Calu3 (cell line): ENCODE measurements at regions not wholly inside any gene's neighbourhood (a gene's known extent, or its start where the extent isn't known, plus 50 kb on each side); places are given as distances from the start of the nearest gene placed in this dataset.

Source experiments
- BruUV-seq: library from RNA; stranded (reverse); fragments of 400-500 nt; replicated peaks from 2 replicates; lab custom pipeline; 2021; lab: Mats Ljungman, UMichigan
- CTCF ChIA-PET: fragments of 300-600 bp; sonication (Branson Sonifier 250); formaldehyde crosslinking; loops from one replicate; lab custom pipeline; 2022; ENCODE audit warnings: antibody characterized with exemption; lab: Charles Lee
- DNase-seq: peaks from one replicate; pipeline ENCODE4 v3.0.0; 2022
- H3K27ac Mint-ChIP-seq: one replicate; pipeline ENCODE4 v1.8.0; 2022; ENCODE audit warnings: mixed read lengths; ENCODE audit not compliant: unreplicated experiment
- H3K27me3 Mint-ChIP-seq: one replicate; pipeline ENCODE4 v1.8.0; 2022; ENCODE audit warnings: mixed read lengths; ENCODE audit not compliant: unreplicated experiment
- H3K36me3 Mint-ChIP-seq: one replicate; pipeline ENCODE4 v1.8.0; 2022; ENCODE audit warnings: mild to moderate bottlenecking, moderate library complexity, mixed read lengths; ENCODE audit not compliant: insufficient read depth, unreplicated experiment
- H3K4me1 Mint-ChIP-seq: one replicate; pipeline ENCODE4 v1.8.0; 2022; ENCODE audit warnings: mild to moderate bottlenecking, low read depth, mixed read lengths; ENCODE audit not compliant: unreplicated experiment
- H3K4me3 Mint-ChIP-seq: one replicate; pipeline ENCODE4 v1.8.0; 2022; ENCODE audit warnings: mild to moderate bottlenecking, low read depth, moderate library complexity, mixed read lengths; ENCODE audit not compliant: unreplicated experiment
- H3K9me3 Mint-ChIP-seq: one replicate; pipeline ENCODE4 v1.8.0; 2022; ENCODE audit warnings: low read depth, mixed read lengths; ENCODE audit not compliant: unreplicated experiment
- CTCF ChIP-seq: fragments of 200-600 bp; IDR thresholded peaks from one replicate; pipeline ENCODE4 v1.8.0; 2022; ENCODE audit warnings: antibody characterized with exemption; ENCODE audit not compliant: unreplicated experiment
- intact Hi-C: fragments of 100-400 bp; cut with micrococcal nuclease; formaldehyde crosslinking; loops from one replicate; pipeline ENCODE4 v1.10.0; 2022; ENCODE audit not compliant: unreplicated experiment

- H3K4me1 Mint-ChIP-seq, result no peaks in the 10 kb centered on the region
- H3K9me3 Mint-ChIP-seq, result no peaks in the 10 kb centered on the region
- CTCF ChIA-PET, result no interaction called here
- H3K36me3 Mint-ChIP-seq, result no peaks in the 10 kb centered on the region
- no peak overlapping the region for H3K27ac Mint-ChIP-seq
- H3K27me3 Mint-ChIP-seq, result no peaks in the 10 kb centered on the region
- DNase-seq, result no peak
- intact Hi-C loops, result no loop called here
- BruUV-seq, result no TSS peak
- TF ChIP-seq CTCF, result no peak
- H3K4me3 Mint-ChIP-seq, result no peak overlapping the region
Observed at GRCh38 chr4:180106122-180106521, 2137.1 kb upstream of the TENM3 start.

GRCh38 chr4:180106997-180107396, 2136.2 kb upstream of the TENM3 start:
- H3K4me1 Mint-ChIP-seq, result no peaks in the 10 kb centered on the region
- no peak overlapping the region for H3K4me3 Mint-ChIP-seq
- no peaks in the 10 kb centered on the region for H3K36me3 Mint-ChIP-seq
- H3K27ac Mint-ChIP-seq, result no peak overlapping the region
- intact Hi-C loops, result no loop called here
- BruUV-seq, result no TSS peak
- H3K27me3 Mint-ChIP-seq, result no peaks in the 10 kb centered on the region
- no peak for DNase-seq
- CTCF ChIA-PET, result no interaction called here
- no peak for TF ChIP-seq CTCF
- H3K9me3 Mint-ChIP-seq, result peaks cover 2% of the 10 kb centered on the region

- TF ChIP-seq CTCF, result no peak
- no peaks in the 10 kb centered on the region for H3K36me3 Mint-ChIP-seq
- no peak overlapping the region for H3K27ac Mint-ChIP-seq
- DNase-seq, result no peak
- H3K4me1 Mint-ChIP-seq, result peaks cover 10% of the 10 kb centered on the region
- intact Hi-C loops, result no loop called here
- no TSS peak for BruUV-seq
- no peak overlapping the region for H3K4me3 Mint-ChIP-seq
- H3K9me3 Mint-ChIP-seq, result no peaks in the 10 kb centered on the region
- CTCF ChIA-PET, result no interaction called here
- no peaks in the 10 kb centered on the region for H3K27me3 Mint-ChIP-seq
Observed at GRCh38 chr4:180116840-180117239, 2126.4 kb upstream of the TENM3 start.

GRCh38 chr4:180120068-180120467, 2123.1 kb upstream of the TENM3 start:
- CTCF ChIA-PET, result no interaction called here
- intact Hi-C loops, result no loop called here
- H3K27ac Mint-ChIP-seq, result no peak overlapping the region
- H3K4me1 Mint-ChIP-seq, result peaks cover 10% of the 10 kb centered on the region
- TF ChIP-seq CTCF, result no peak
- no peak for DNase-seq
- no peak overlapping the region for H3K4me3 Mint-ChIP-seq
- no peaks in the 10 kb centered on the region for H3K9me3 Mint-ChIP-seq
- H3K36me3 Mint-ChIP-seq, result no peaks in the 10 kb centered on the region
- no peaks in the 10 kb centered on the region for H3K27me3 Mint-ChIP-seq
- no TSS peak for BruUV-seq
